ENCODE measurements at regions not wholly inside any gene's neighbourhood (a gene's known extent, or its start where the extent isn't known, plus 50 kb on each side); places are given as distances from the start of the nearest gene placed in this dataset.

GRCh38 chr1:87402241-87403002 lies 73.7 kb downstream of the LMO4 start:
- intact Hi-C loops (cut with micrococcal nuclease; ENCODE audit: unreplicated experiment): no loop called here
- Mint-ChIP-seq H3K4me1 (ENCODE audit: low read depth, unreplicated experiment) (peaks cover 28% of the 10 kb centered on the region), H3K9me3 (ENCODE audit: low read depth, unreplicated experiment) (no peaks in the 10 kb centered on the region), H3K27ac (ENCODE audit: unreplicated experiment) (no peak overlapping the region), H3K4me3 (ENCODE audit: low read depth, unreplicated experiment) (no peak overlapping the region), H3K27me3 (ENCODE audit: unreplicated experiment) (no peaks in the 10 kb centered on the region), H3K36me3 (ENCODE audit: insufficient read depth, unreplicated experiment) (no peaks in the 10 kb centered on the region)
- TF ChIP-seq CTCF (IDR thresholded peaks at IDR 0.05; ENCODE audit: unreplicated experiment): no peak
- BruUV-seq (replicated peaks): no TSS peak
- CTCF ChIA-PET: no interaction called here
- no peak for DNase-seq

GRCh38 chr1:87403061-87403820 lies 74.6 kb downstream of the LMO4 start:
- no TSS peak for BruUV-seq (replicated peaks)
- CTCF ChIA-PET: no interaction called here
- peaks cover 25% of the 10 kb centered on the region for H3K4me1 Mint-ChIP-seq (ENCODE audit: low read depth, unreplicated experiment)
- TF ChIP-seq CTCF (IDR thresholded peaks at IDR 0.05; ENCODE audit: unreplicated experiment): no peak
- intact Hi-C loops (cut with micrococcal nuclease; ENCODE audit: unreplicated experiment): no loop called here
- DNase-seq: no peak
- H3K27ac Mint-ChIP-seq (ENCODE audit: unreplicated experiment): no peak overlapping the region
- H3K9me3 Mint-ChIP-seq (ENCODE audit: low read depth, unreplicated experiment): no peaks in the 10 kb centered on the region
- no peaks in the 10 kb centered on the region for H3K36me3 Mint-ChIP-seq (ENCODE audit: insufficient read depth, unreplicated experiment)
- no peaks in the 10 kb centered on the region for H3K27me3 Mint-ChIP-seq (ENCODE audit: unreplicated experiment)
- H3K4me3 Mint-ChIP-seq (ENCODE audit: low read depth, unreplicated experiment): no peak overlapping the region

- Mint-ChIP-seq H3K9me3 (ENCODE audit: low read depth, unreplicated experiment) (no peaks in the 10 kb centered on the region), H3K36me3 (ENCODE audit: insufficient read depth, unreplicated experiment) (no peaks in the 10 kb centered on the region), H3K27ac (ENCODE audit: unreplicated experiment) (no peak overlapping the region), H3K4me3 (ENCODE audit: low read depth, unreplicated experiment) (no peak overlapping the region), H3K27me3 (ENCODE audit: unreplicated experiment) (no peaks in the 10 kb centered on the region), H3K4me1 (ENCODE audit: low read depth, unreplicated experiment) (peaks cover 15% of the 10 kb centered on the region)
- no peak for TF ChIP-seq CTCF (IDR thresholded peaks at IDR 0.05; ENCODE audit: unreplicated experiment)
- no TSS peak for BruUV-seq (replicated peaks)
- CTCF ChIA-PET: no interaction called here
- intact Hi-C loops (cut with micrococcal nuclease; ENCODE audit: unreplicated experiment): no loop called here
- DNase-seq: no peak
These were observed 75.6 kb downstream of the LMO4 start for GRCh38 chr1:87404296-87404695.

- no peak overlapping the region for H3K27ac Mint-ChIP-seq (ENCODE audit: unreplicated experiment)
- no peak for TF ChIP-seq CTCF (IDR thresholded peaks at IDR 0.05; ENCODE audit: unreplicated experiment)
- no peak for DNase-seq
- H3K27me3 Mint-ChIP-seq (ENCODE audit: unreplicated experiment): no peaks in the 10 kb centered on the region
- CTCF ChIA-PET: no interaction called here
- peaks cover 9% of the 10 kb centered on the region for H3K4me1 Mint-ChIP-seq (ENCODE audit: low read depth, unreplicated experiment)
- no peak overlapping the region for H3K4me3 Mint-ChIP-seq (ENCODE audit: low read depth, unreplicated experiment)
- no peaks in the 10 kb centered on the region for H3K9me3 Mint-ChIP-seq (ENCODE audit: low read depth, unreplicated experiment)
- BruUV-seq (replicated peaks): no TSS peak
- H3K36me3 Mint-ChIP-seq (ENCODE audit: insufficient read depth, unreplicated experiment): no peaks in the 10 kb centered on the region
- intact Hi-C loops (cut with micrococcal nuclease; ENCODE audit: unreplicated experiment): no loop called here
These were observed 80.1 kb downstream of the LMO4 start for GRCh38 chr1:87408665-87409248.
